HG02981 (cell line): ENCODE measurements at regions not wholly inside any gene's neighbourhood (a gene's known extent, or its start where the extent isn't known, plus 50 kb on each side); places are given as distances from the start of the nearest gene placed in this dataset.
A peak's percentile ranks its signal among the peaks of the same experiment; 100 is the strongest.

ENCODE experiments used
- ATAC-seq: cut with Tn5 transposase; IDR thresholded peaks from one replicate; pipeline ENCODE4 v1.9.1; 2021; ENCODE audit warnings: mild to moderate bottlenecking, moderate library complexity; ENCODE audit not compliant: unreplicated experiment

- ATAC-seq, result no peak
These were observed 165.5 kb upstream of the LRRN1 start for GRCh38 chr3:3633761-3634160.

DNA sequence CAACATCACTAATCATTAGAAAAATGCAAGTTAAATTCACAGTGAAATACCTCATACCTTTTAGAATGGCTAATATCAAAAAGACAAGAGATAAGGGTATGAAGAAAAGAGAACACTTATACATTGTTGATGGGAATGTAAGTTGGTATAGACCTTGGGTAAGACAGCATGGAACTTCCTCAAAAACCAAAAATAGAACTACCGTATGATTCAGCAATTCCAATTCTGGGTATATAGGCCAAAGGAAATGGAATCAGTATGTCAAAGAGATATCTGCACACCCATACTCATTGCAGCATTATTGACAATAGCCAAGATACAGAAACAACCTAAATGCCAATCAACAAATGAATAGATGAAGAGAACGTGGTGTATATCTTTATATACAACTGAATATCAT, 166.8 kb upstream of the LRRN1 start:
- ATAC-seq, result no peak

GRCh38 chr3:3631114-3631513, 168.1 kb upstream of the LRRN1 start:
- ATAC-seq, result no peak

DNA sequence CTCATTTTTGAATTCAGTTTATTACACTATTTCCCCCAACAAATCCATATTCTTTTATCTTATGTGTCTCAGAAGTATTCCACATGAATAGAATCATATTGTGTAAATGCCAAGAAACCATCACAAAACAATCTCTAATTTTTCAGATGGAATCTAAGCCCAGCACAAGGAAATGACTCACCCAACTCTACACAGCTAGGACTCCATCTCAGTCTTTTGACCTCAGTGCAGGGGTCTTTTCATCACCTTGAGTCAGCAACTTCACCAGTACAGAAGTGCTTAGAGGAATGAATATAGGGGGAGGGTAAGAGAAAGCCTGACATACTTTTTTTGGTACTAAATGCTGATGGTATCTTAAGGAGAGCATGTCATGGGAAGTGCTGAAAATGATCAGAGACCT, 169.3 kb upstream of the LRRN1 start:
- ATAC-seq, result no peak

GRCh38 chr3:3628676-3629328, 170.4 kb upstream of the LRRN1 start:
- peak; percentile 84 for ATAC-seq

GRCh38 chr3:3627114-3627513, 172.1 kb upstream of the LRRN1 start:
- ATAC-seq, result no peak

DNA sequence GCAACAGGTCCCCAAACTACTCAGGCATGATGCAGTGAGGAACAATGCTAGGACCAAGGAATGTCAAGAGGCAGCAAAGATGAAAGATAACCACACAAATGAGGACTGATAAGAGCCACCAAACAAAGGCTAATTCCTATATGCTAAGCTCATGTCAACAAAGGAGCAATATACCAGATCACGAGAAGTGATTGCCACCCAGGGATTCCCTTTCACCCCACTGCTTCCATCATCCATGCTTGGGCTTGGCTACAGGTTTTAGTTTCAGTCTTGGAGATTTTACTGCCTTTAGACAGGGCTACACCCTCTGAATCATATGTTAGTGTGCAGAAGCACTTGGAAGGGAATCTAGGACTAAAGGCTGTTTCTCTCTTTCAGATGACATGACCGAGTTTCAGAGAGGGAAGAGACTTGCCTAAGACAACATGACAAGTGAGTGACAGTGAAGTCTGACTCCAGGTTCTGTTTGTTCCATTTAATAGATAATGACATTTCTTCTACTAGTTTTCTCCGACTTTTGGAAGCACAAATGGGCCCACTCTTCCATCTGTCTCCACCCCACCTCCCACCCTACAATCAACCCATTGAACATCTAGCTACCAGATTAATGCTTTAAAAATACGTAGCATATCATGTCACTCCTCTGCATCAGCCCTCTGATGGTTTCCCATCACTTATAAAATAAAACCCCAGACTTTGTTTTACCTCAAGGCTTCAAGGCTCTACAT, 173.5 kb upstream of the LRRN1 start:
- ATAC-seq, result no peak

GRCh38 chr3:3619815-3620214, 179.4 kb upstream of the LRRN1 start:
- no peak for ATAC-seq

DNA sequence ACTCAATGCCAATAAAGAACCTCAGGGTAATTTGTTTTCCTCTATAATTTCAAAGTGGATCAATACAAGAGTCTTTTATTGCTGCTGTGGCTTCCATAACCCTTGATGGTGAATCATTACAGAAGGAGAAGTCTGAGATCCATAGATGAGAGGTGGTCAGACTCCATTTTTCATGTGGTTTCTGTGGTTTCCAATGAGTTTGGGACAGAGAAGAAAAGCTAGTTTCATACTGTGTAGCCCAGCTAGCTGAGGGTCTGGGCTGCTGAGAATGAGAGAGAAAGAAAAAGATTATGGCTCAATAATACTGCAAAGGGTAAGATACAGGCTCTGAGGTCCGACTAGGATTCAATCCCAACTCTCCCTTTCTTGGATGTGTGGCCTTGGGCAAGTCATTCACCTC, 180.6 kb upstream of the LRRN1 start:
- no peak for ATAC-seq

GRCh38 chr3:3615533-3615932, 183.7 kb upstream of the LRRN1 start:
- no peak for ATAC-seq

DNA sequence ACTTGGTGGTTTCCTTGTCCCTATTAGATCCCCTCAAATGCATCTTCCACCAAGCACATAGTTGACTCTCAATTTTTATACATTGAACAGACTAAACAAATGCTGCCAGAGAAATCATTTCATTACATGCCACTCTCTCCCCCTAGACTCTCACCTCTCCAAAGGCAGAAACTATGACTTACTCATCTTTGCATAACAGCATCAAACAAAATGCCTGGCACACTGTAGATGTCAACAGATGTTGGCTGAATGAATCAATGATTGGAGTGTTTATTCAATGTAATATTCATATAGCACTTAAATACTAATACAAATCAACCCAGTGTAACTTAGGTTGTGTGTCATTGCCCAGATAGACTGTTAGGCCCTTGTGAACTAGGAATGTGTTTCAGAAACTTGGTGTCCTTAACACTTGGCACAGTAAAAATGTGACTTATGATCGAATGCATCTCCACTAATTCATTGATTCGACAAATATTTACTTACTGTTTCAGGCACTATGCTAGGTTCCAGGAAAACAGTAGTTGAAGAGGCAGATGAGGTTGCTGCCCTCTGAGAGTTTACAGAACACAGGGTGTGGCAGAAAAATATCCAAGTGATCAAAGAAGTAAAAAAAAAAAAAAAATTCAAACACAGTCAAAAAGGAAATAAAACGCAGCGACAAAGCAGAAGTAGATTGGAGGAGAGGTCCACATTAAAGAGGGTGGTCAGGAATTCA, 188.5 kb upstream of the LRRN1 start:
- ATAC-seq, result no peak

DNA sequence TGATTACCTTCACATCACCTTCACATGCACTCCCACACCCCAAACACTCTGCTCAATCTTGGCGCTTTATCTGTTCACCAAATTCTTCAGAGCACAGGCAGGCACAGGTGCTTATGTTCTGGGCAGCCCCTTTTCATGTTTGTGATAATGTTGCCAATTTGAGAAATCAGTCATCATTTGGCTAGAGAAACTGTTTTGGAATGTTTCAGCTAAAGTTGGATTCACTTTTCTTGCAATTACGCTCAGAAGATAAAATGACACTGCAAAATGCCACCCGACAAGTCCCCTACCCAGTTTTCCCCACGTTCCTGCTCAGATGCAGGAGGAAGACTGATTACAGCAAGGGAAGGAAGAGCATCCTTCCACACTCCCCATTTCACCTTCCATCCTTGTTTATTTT, 192.9 kb upstream of the LRRN1 start:
- no peak for ATAC-seq

DNA sequence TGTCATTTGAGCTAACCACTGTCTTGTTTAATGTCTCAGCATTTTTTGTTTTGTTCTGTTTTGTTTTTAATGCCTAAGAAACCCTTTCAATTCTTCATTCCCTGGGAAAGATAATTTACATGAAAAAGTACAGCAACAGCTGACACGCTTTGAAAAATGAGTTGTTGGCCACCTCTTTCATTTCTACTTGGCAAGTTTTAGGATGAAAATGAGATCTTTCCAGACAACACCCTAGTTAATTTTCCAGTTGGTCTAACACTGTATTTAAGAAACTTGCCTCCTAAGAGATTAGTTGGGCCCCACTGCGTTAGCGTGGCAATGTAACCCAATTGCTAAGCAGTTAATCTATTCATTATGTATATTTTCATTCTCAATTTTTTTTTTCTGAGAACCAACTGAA, 194.0 kb upstream of the LRRN1 start:
- ATAC-seq, result no peak

DNA sequence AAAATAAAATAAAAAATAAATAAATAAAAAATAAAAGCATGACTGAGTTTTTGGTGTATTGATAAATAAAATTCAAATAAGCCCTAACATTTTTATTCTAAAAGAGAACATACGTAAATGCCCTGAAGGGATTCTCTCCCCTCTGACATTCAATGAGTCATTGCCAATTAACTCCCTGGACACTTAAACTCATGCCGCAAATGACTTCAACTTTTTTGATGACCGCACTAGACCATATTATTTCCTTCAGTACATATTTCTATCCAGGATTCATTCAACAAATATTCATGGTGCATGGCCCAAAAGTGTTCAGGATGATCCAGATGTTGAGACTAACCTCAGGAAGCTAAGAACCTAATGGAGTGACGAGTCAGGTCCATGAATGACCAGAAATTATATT, 195.9 kb upstream of the LRRN1 start:
- ATAC-seq, result no peak

GRCh38 chr3:3600665-3601340, 198.4 kb upstream of the LRRN1 start:
- ATAC-seq, result no peak

DNA sequence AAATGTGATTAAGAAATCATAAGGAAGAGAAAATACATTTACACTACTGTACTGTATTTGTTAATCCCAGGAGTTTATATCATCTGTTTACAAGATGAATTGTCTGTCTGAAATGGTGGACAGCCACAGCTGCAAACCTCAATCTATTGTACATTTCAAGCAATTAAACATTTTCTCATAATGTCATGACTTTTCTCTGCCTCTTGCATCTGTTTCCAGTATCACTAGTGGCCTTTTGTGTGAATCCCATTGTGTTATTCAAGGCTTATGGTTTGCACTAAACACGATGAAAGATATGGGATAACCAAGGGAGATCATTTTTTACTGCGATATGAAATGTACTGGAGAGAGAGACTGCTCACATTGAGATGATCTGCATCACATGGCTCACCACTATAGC, 200.2 kb upstream of the LRRN1 start:
- ATAC-seq, result no peak

DNA sequence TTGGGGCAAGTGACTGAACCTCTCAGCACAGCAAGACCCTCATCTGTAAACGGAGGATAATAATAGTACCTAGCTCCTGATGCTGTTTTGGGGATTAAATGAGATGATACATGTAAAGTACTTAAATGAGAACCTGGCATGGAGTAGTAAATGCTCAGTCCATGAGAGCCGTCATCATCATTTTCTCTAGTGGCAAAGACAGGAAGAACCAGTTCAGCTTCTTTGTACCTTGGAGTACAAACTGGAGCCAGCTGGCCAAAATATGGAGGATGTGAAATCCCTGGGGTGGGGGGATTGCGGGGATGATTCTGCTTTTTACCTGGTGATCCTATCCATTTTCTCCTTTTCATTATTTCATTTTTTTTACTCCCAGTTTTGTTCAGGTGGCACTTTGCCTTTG, 204.2 kb upstream of the LRRN1 start:
- no peak for ATAC-seq

GRCh38 chr3:3589715-3590130, 209.5 kb upstream of the LRRN1 start:
- ATAC-seq, result peak; percentile 86

DNA sequence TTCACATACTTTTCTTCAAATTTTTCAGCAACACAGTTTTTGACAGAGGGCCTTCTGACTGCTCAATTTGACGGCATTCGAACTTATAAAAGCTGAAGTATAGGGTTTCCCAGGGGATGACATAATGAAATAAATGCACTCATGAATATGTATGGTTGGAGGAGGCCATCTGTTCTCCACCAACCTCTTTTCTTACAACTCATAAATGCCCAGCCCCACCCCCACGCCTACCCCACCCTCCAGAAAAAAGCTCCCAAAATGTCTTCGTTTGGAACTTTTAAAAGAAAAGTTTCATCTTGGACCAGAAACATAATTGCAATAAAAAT, 211.6 kb upstream of the LRRN1 start:
- no peak for ATAC-seq

GRCh38 chr3:3586843-3587646, 212.2 kb upstream of the LRRN1 start:
- ATAC-seq, result no peak

DNA sequence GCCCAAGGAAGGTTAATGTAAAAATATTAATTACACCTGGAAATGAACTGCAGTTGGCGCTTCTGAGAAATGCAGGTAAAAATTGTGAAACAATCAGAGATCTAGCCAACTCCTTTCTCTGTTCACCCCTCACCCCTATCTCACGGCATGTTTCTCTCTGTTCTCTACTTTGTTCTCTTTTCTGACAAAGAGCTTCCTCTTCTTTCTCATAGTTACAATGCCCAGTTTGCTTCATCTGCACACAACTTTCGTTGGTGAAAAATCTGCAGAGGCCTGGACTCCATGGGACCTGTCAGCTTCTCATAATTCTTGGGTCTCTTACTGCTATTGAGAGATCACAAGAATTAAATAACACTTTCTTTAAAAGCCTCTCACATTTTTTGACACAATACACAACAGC, 212.9 kb upstream of the LRRN1 start:
- no peak for ATAC-seq
